MCF 10A (cell line): ENCODE measurements at regions not wholly inside any gene's neighbourhood (a gene's known extent, or its start where the extent isn't known, plus 50 kb on each side); places are given as distances from the start of the nearest gene placed in this dataset.

ENCODE experiments used
- BruUV-seq: library from RNA; stranded (reverse); fragments of 400-500 nt; replicated peaks from 2 replicates; lab custom pipeline; 2021; lab: Mats Ljungman, UMichigan
- CTCF ChIA-PET: fragments of 300-600 bp; sonication (Branson Sonifier 250); formaldehyde crosslinking; extraction: SDS; loops from one replicate; lab custom pipeline; 2021; ENCODE audit warnings: antibody characterized with exemption, inconsistent platforms; lab: Yijun Ruan, JAX
- POLR2A ChIA-PET: fragments of 300-600, 350-650 bp; sonication (Branson Sonifier 250); formaldehyde crosslinking; extraction: SDS; loops from one replicate; lab custom pipeline; 2020; ENCODE audit warnings: antibody characterized with exemption, inconsistent platforms; lab: Yijun Ruan, JAX
- DNase-seq: peaks from one replicate; pipeline ENCODE4 v3.0.0-alpha.2; 2018; ENCODE audit not compliant: unreplicated experiment
- H3K27ac Mint-ChIP-seq: one replicate; pipeline ENCODE4 v1.8.0; 2022; ENCODE audit warnings: mild to moderate bottlenecking, low read depth, mixed read lengths; ENCODE audit not compliant: unreplicated experiment
- H3K27me3 Mint-ChIP-seq: one replicate; pipeline ENCODE4 v1.8.0; 2022; ENCODE audit warnings: mixed read lengths; ENCODE audit not compliant: insufficient read depth, unreplicated experiment
- H3K36me3 Mint-ChIP-seq: one replicate; pipeline ENCODE4 v1.8.0; 2022; ENCODE audit warnings: mild to moderate bottlenecking, moderate library complexity, mixed read lengths; ENCODE audit not compliant: insufficient read depth, unreplicated experiment
- H3K4me1 Mint-ChIP-seq: one replicate; pipeline ENCODE4 v1.8.0; 2022; ENCODE audit warnings: mixed read lengths; ENCODE audit not compliant: insufficient read depth, unreplicated experiment
- H3K4me3 Mint-ChIP-seq: one replicate; pipeline ENCODE4 v1.8.0; 2022; ENCODE audit warnings: mild to moderate bottlenecking, moderate library complexity, mixed read lengths; ENCODE audit not compliant: unreplicated experiment
- H3K9me3 Mint-ChIP-seq: one replicate; pipeline ENCODE4 v1.8.0; 2022; ENCODE audit warnings: mixed read lengths; ENCODE audit not compliant: unreplicated experiment
- CTCF ChIP-seq: fragments of 200-600 bp; IDR thresholded peaks from one replicate; pipeline ENCODE4 v1.8.0; 2022; ENCODE audit warnings: antibody characterized with exemption, mild to moderate bottlenecking; ENCODE audit not compliant: unreplicated experiment
- intact Hi-C: fragments of 100-400 bp; cut with micrococcal nuclease; formaldehyde crosslinking; loops from 2 replicates; pipeline ENCODE4 v1.14.1; 2022

- H3K27ac Mint-ChIP-seq, result no peak overlapping the region
- intact Hi-C loops, result loop anchor here (1.0 to 10.0 kb wide), 6 partner anchors 150 to 1673 kb away; no protein-coding TSS in a partner anchor
- H3K27me3 Mint-ChIP-seq, result no peaks in the 10 kb centered on the region
- no peaks in the 10 kb centered on the region for H3K36me3 Mint-ChIP-seq
- ChIA-PET CTCF (interaction anchor here (0.6 to 1.8 kb wide), 30 partner anchors 8 to 1674 kb away, joined by 3 to 11 read pairs (median 3); no protein-coding TSS in a partner anchor), POLR2A (interaction anchor here (1.0 kb wide), 1 partner anchor 12 kb away, joined by 3 read pairs; no protein-coding TSS in a partner anchor)
- H3K4me1 Mint-ChIP-seq, result peaks cover 11% of the 10 kb centered on the region
- peak; percentile 85 for DNase-seq
- TF ChIP-seq CTCF, result peak; percentile 84
- no peaks in the 10 kb centered on the region for H3K9me3 Mint-ChIP-seq
- no peak overlapping the region for H3K4me3 Mint-ChIP-seq
- no TSS peak for BruUV-seq
Observed at GRCh38 chr1:187264995-187265602, 436.4 kb downstream of the PLA2G4A start.

GRCh38 chr1:187266051-187266450 is 437.3 kb downstream of the PLA2G4A start:
- no TSS peak for BruUV-seq
- Mint-ChIP-seq H3K36me3 (no peaks in the 10 kb centered on the region), H3K4me3 (no peak overlapping the region), H3K4me1 (peaks cover 11% of the 10 kb centered on the region), H3K9me3 (no peaks in the 10 kb centered on the region), H3K27ac (no peak overlapping the region), H3K27me3 (no peaks in the 10 kb centered on the region)
- DNase-seq, result no peak
- POLR2A ChIA-PET, result no interaction called here
- CTCF ChIA-PET, result interaction anchor here (0.9 to 1.8 kb wide), 12 partner anchors 7 to 843 kb away, joined by 3 to 11 read pairs (median 4); no protein-coding TSS in a partner anchor
- no peak for TF ChIP-seq CTCF
- intact Hi-C loops, result loop anchor here (10.0 kb wide), 2 partner anchors 209 to 659 kb away; no protein-coding TSS in a partner anchor

- ChIA-PET POLR2A (no interaction called here), CTCF (no interaction called here)
- no peak overlapping the region for H3K27ac Mint-ChIP-seq
- intact Hi-C loops, result loop anchor here (10.0 kb wide), 2 partner anchors 207 to 657 kb away; no protein-coding TSS in a partner anchor
- no peak for DNase-seq
- no peak overlapping the region for H3K4me3 Mint-ChIP-seq
- H3K4me1 Mint-ChIP-seq, result peaks cover 6% of the 10 kb centered on the region
- H3K36me3 Mint-ChIP-seq, result no peaks in the 10 kb centered on the region
- no peaks in the 10 kb centered on the region for H3K27me3 Mint-ChIP-seq
- no peak for TF ChIP-seq CTCF
- H3K9me3 Mint-ChIP-seq, result no peaks in the 10 kb centered on the region
- no TSS peak for BruUV-seq
Observed at GRCh38 chr1:187267827-187268226, 439.1 kb downstream of the PLA2G4A start.

- no peaks in the 10 kb centered on the region for H3K9me3 Mint-ChIP-seq
- ChIA-PET CTCF (interaction anchor here (0.5 to 0.6 kb wide), 2 partner anchors 859 to 1191 kb away, joined by 3 to 4 read pairs; no protein-coding TSS in a partner anchor), POLR2A (no interaction called here)
- H3K4me3 Mint-ChIP-seq, result no peak overlapping the region
- no peak overlapping the region for H3K27ac Mint-ChIP-seq
- no peak for DNase-seq
- H3K4me1 Mint-ChIP-seq, result no peaks in the 10 kb centered on the region
- no peaks in the 10 kb centered on the region for H3K27me3 Mint-ChIP-seq
- BruUV-seq, result no TSS peak
- H3K36me3 Mint-ChIP-seq, result no peaks in the 10 kb centered on the region
- intact Hi-C loops, result no loop called here
- no peak for TF ChIP-seq CTCF
Observed at GRCh38 chr1:187270256-187270655, 441.5 kb downstream of the PLA2G4A start.
